NCI-H1436 treated with DMSO at 0.1 percent for 48 hours (cell line): ENCODE measurements at regions not wholly inside any gene's neighbourhood (a gene's known extent, or its start where the extent isn't known, plus 50 kb on each side); places are given as distances from the start of the nearest gene placed in this dataset.
A peak's percentile ranks its signal among the peaks of the same experiment; 100 is the strongest.

ENCODE experiments used
- DNase-seq: peaks from one replicate; lab custom pipeline; 2025; lab: John Stamatoyannopoulos, UW

- DNase-seq, result no peak
Observed at GRCh38 chr5:59959330-59959729, 65.8 kb upstream of the PDE4D start.

GRCh38 chr5:59956130-59956783 lies 62.7 kb upstream of the PDE4D start:
- no peak for DNase-seq

DNA sequence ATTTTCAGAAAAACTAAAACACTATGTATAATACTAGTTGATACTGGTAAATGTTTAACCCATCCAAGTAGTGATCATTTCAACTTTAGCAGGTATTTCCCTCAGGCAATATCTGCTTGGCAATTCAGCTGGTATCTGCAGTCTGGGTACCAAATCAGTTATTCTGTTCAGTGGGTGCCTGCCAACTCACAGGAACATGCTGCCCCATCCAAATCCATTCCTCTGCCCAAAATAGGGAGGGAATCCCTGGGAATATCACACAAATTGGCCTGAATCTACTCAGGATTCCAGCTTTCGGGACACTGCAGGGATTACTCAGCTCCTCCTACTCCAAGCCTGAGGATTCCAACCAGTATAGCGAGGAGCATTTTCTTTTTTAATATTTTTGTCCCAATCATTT lies 61.7 kb upstream of the PDE4D start:
- no peak for DNase-seq

DNA sequence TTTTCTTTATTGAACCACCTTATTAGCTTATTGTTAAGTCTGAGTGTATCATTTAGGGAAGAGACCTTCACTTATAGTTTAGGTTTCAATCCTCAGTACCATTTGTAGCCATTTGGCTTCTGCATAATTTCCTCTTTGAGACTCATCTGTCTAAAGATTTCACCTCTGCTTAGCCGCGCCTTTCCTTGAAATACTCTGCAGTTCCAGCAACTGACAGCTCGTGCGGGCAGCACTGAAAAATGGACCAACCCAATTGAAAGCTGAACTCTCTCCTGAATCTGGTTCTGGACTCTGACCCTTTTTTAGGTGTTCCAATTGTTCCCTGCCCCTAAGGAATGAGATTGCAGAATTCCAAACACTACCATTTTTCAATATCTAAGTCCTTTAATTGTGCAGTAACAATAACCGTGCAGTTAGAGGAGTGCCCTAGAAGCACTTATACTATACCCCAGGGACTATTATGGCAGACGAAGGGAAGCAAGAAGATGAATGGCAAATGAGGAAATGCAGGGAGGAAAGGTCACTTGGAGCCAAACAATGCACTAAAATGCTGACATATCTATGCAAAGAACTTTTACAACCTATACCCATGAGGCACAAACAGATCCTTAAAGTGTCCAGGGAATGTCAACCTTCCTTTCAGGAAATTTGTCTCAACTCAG lies 50.1 kb upstream of the PDE4D start:
- DNase-seq, result peak; percentile 3
